K562 (cell line): ENCODE measurements at regions not wholly inside any gene's neighbourhood (a gene's known extent, or its start where the extent isn't known, plus 50 kb on each side); places are given as distances from the start of the nearest gene placed in this dataset.

Experiments used
- ATAC-seq: fragments of 200-7000 bp; cut with Tn5 transposase; 3 replicates; pipeline ENCODE4 v1.9.1; 2020; ENCODE audit warnings: moderate library complexity
- BruUV-seq: library from RNA; stranded (reverse); fragments of 400-500 nt; replicated peaks from 2 replicates; lab custom pipeline; 2021; lab: Mats Ljungman, UMichigan
- CTCF ChIA-PET: fragments of 300-600 bp; formaldehyde crosslinking; extraction: SDS; loops from one replicate; lab custom pipeline; 2021; ENCODE audit warnings: low intra/inter-chr PET ratio; lab: Yijun Ruan, JAX
- POLR2A ChIA-PET: fragments of 300-600, 350-650 bp; sonication (Branson Sonifier 250); formaldehyde crosslinking; extraction: SDS; loops from one replicate; lab custom pipeline; 2021; ENCODE audit warnings: antibody characterized with exemption, inconsistent platforms; lab: Yijun Ruan, JAX
- DNase-seq, 4 experiments: peaks; one replicate each; pipeline versions ENCODE4 v3.0.0 to v3.0.0-alpha.2; 2011 to 2018; ENCODE audit warnings: low spot score in 3 of 4, mixed read lengths in 3 of 4; ENCODE audit errors: extremely low read depth in 1 of 4
- FAIRE-seq: peaks from 2 replicates; lab custom pipeline; 2011; peaks lifted over from hg19 to GRCh38; lab: Jason Lieb, UNC
- H2AFZ ChIP-seq: 2 replicates; pipeline ENCODE4 v1.6.0; 2011; ENCODE audit warnings: low read depth, low read length, control low read depth, inconsistent platforms
- H3K27ac ChIP-seq: fragments of 200-600 bp; 3 replicates; pipeline ENCODE4 v1.8.0; 2011; ENCODE audit warnings: low read depth, mild to moderate bottlenecking, control low read depth, inconsistent platforms, low read length, moderate library complexity, mixed read lengths; ENCODE audit errors: extremely low read depth
- H3K27me3 ChIP-seq, 2 experiments: fragments of 300-600 bp in 1 of 2; 2 replicates in 1 of 2; 3 replicates in 1 of 2; pipeline versions ENCODE4 v1.6.0 to v1.8.0; 2011; ENCODE audit warnings: inconsistent platforms in 2 of 2, low read length in 2 of 2, mild to moderate bottlenecking in 1 of 2, mixed read lengths in 1 of 2, moderate library complexity in 1 of 2; ENCODE audit not compliant: control insufficient read depth in 2 of 2, insufficient read depth in 2 of 2
- H3K36me3 ChIP-seq: fragments of 300-600 bp; 3 replicates; pipeline ENCODE4 v1.8.0; 2011; ENCODE audit warnings: mild to moderate bottlenecking, low read length, inconsistent platforms; ENCODE audit not compliant: control insufficient read depth, insufficient read depth
- H3K4me1 ChIP-seq, 2 experiments: fragments of 200-600 bp in 1 of 2; replicated peaks in 1 of 2; 2 replicates in 1 of 2; 3 replicates in 1 of 2; pipeline versions ENCODE4 v1.5.1 to v1.8.0; 2011; ENCODE audit warnings: inconsistent platforms in 2 of 2, low read length in 2 of 2, mild to moderate bottlenecking in 1 of 2, mixed read lengths in 1 of 2, moderate library complexity in 1 of 2; ENCODE audit not compliant: control insufficient read depth in 2 of 2, insufficient read depth in 2 of 2
- H3K4me2 ChIP-seq: 2 replicates; pipeline ENCODE4 v1.6.1; 2011; ENCODE audit warnings: low read length, control low read depth, inconsistent platforms, mixed read lengths; ENCODE audit not compliant: insufficient read depth
- H3K4me3 ChIP-seq: fragments of 200-600 bp; sonication (generic), shearing (Covaris generic); 2 replicates; pipeline ENCODE4 v1.5.1; 2016; ENCODE audit warnings: control low read depth, inconsistent platforms
- H3K79me2 ChIP-seq: fragments of 200-600 bp; 3 replicates; pipeline ENCODE4 v1.8.0; 2011; ENCODE audit warnings: low read length, inconsistent platforms; ENCODE audit not compliant: control insufficient read depth, insufficient read depth
- H3K9ac ChIP-seq, 2 experiments: 2 replicates each; pipeline versions ENCODE4 v1.6.0 to v1.6.1; 2011; ENCODE audit warnings: low read depth in 2 of 2, low read length in 2 of 2, control low read depth in 1 of 2, inconsistent platforms in 1 of 2, mild to moderate bottlenecking in 1 of 2, mixed read lengths in 1 of 2; ENCODE audit not compliant: insufficient read depth in 1 of 2
- H3K9me1 ChIP-seq: one replicate; pipeline ENCODE4 v1.6.0; 2011; ENCODE audit warnings: inconsistent platforms, mild to moderate bottlenecking, low read length, moderate library complexity; ENCODE audit not compliant: control insufficient read depth, insufficient read depth
- H3K9me3 ChIP-seq: replicated peaks from 2 replicates; pipeline ENCODE4 v1.5.1; 2011; ENCODE audit warnings: low read depth, low read length, inconsistent platforms; ENCODE audit not compliant: control insufficient read depth, insufficient read depth
- H4K20me1 ChIP-seq: replicated peaks from 2 replicates; pipeline ENCODE4 v1.6.1; 2011; ENCODE audit warnings: low read length, inconsistent platforms, mixed read lengths; ENCODE audit not compliant: control insufficient read depth, insufficient read depth
- ARID2 ChIP-seq: fragments of 450-650 bp; IDR thresholded peaks from 2 replicates; pipeline ENCODE4 v1.6.1; 2017; ENCODE audit warnings: antibody characterized with exemption, mild to moderate bottlenecking
- ARNT ChIP-seq, 2 experiments: fragments of 450-650 bp; IDR thresholded peaks; 2 replicates each; pipeline ENCODE4 v1.6.1; 2016; ENCODE audit warnings: mild to moderate bottlenecking in 1 of 2
- BRD9 ChIP-seq: fragments of 450-650 bp; IDR thresholded peaks from 2 replicates; pipeline ENCODE4 v1.6.1; 2018; ENCODE audit warnings: low read depth; ENCODE audit not compliant: partially characterized antibody
- FOSL1 ChIP-seq: fragments of 200-800 bp; sonication (Bioruptor generic); conservative IDR thresholded peaks from 2 replicates; pipeline ENCODE4 v1.6.1; 2016; ENCODE audit warnings: missing genetic modification characterization, missing compliant biosample characterization
- NR1H2 ChIP-seq: sonication (generic); formaldehyde crosslinking; IDR thresholded peaks from 2 replicates; pipeline ENCODE4 v1.4.0; 2020; ENCODE audit warnings: mild to moderate bottlenecking, missing genetic modification reagents
- PRPF4 ChIP-seq: fragments of 200-400 bp; formaldehyde crosslinking; IDR thresholded peaks from one replicate; pipeline ENCODE4 v1.6.1; 2017; ENCODE audit warnings: low read length, low read depth, mild to moderate bottlenecking; ENCODE audit not compliant: insufficient read depth, poor library complexity, severe bottlenecking
- RBFOX2 ChIP-seq: fragments of 200-400 bp; formaldehyde crosslinking; IDR thresholded peaks from 2 replicates; pipeline ENCODE4 v1.6.1; 2017; ENCODE audit warnings: low read depth, mild to moderate bottlenecking, low read length, moderate library complexity
- ZNF184 ChIP-seq: sonication (generic); formaldehyde crosslinking; IDR thresholded peaks from 2 replicates; pipeline ENCODE4 v1.5.0; 2020; ENCODE audit warnings: missing genetic modification reagents
- in situ Hi-C: fragments of 300-500 bp; cut with MboI; formaldehyde crosslinking; loops from 4 replicates; pipeline ENCODE4 v1.15.0; 2018; ENCODE audit warnings: inconsistent platforms, mixed read lengths
- intact Hi-C: fragments of 100-400 bp; cut with micrococcal nuclease; formaldehyde crosslinking; loops from 2 replicates; pipeline ENCODE4 v1.14.2; 2022
- TF ChIP-seq, protein P1 (sequence below): conservative IDR thresholded peaks from 2 replicates; pipeline ENCODE4 v1.6.1; 2011; ENCODE audit warnings: low read depth, mild to moderate bottlenecking, low read length; ENCODE audit not compliant: control insufficient read depth
- TF ChIP-seq, protein P2 (sequence below): fragments of 450-650 bp; IDR thresholded peaks from 2 replicates; pipeline ENCODE4 v1.6.1; 2017; ENCODE audit warnings: antibody characterized with exemption
- TF ChIP-seq, protein P3 (sequence below): fragments of 250-450 bp; sonication (Bioruptor Pico); IDR thresholded peaks from 2 replicates; pipeline ENCODE4 v1.5.0; 2020; ENCODE audit warnings: mild to moderate bottlenecking, borderline replicate concordance

DNA sequence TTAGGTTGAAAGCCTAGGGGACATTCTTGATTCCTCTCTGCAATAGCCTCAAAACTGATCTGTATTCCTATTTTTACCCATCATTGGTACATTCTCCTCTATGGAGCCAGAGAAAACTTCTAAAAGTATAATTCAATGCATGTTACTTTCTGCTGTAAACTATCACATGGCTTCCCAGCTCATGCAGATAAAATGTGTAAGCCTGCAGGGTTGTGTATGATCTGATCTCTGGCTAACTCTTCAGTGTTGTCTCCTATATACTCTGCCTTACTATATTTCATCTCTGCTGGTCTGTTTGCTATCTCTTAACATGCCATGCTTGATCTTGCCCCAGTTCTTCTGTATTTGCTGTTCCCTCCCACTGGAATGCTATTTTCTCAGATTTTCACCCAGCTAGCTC, 323.3 kb upstream of the RSPO3 start:
- Histone ChIP-seq H3K27ac (no peak overlapping the region), H3K27me3 (no peaks in the 10 kb centered on the region), H2AFZ (no peak overlapping the region), H3K9me1 (no peaks in the 10 kb centered on the region), H3K36me3 (no peaks in the 10 kb centered on the region), H3K9ac (no peak overlapping the region), H3K4me3 (no peak overlapping the region), H3K9me3 (0 out of 2 replicates have a peak, but pooled peaks cover 2% of the 10 kb centered on the region), H3K4me1 (no peaks in the 10 kb centered on the region), H3K4me2 (no peak overlapping the region), H4K20me1 (no peaks in the 10 kb centered on the region), H3K79me2 (no peaks in the 10 kb centered on the region)
- intact Hi-C loops (no loop called here), in situ Hi-C loops (no loop called here)
- ChIA-PET POLR2A (no interaction called here), CTCF (no interaction called here)
- ATAC-seq, result no peak
- no peak for TF ChIP-seq BRD9
- no peak for TF ChIP-seq ZNF184 (CRISPR knock-in tag)
- no peak for TF ChIP-seq RBFOX2
- TF ChIP-seq, protein P1, sequence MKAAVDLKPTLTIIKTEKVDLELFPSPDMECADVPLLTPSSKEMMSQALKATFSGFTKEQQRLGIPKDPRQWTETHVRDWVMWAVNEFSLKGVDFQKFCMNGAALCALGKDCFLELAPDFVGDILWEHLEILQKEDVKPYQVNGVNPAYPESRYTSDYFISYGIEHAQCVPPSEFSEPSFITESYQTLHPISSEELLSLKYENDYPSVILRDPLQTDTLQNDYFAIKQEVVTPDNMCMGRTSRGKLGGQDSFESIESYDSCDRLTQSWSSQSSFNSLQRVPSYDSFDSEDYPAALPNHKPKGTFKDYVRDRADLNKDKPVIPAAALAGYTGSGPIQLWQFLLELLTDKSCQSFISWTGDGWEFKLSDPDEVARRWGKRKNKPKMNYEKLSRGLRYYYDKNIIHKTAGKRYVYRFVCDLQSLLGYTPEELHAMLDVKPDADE, result no peak
- TF ChIP-seq FOSL1, result no peak
- TF ChIP-seq PRPF4, result no peak
- TF ChIP-seq, protein P2, sequence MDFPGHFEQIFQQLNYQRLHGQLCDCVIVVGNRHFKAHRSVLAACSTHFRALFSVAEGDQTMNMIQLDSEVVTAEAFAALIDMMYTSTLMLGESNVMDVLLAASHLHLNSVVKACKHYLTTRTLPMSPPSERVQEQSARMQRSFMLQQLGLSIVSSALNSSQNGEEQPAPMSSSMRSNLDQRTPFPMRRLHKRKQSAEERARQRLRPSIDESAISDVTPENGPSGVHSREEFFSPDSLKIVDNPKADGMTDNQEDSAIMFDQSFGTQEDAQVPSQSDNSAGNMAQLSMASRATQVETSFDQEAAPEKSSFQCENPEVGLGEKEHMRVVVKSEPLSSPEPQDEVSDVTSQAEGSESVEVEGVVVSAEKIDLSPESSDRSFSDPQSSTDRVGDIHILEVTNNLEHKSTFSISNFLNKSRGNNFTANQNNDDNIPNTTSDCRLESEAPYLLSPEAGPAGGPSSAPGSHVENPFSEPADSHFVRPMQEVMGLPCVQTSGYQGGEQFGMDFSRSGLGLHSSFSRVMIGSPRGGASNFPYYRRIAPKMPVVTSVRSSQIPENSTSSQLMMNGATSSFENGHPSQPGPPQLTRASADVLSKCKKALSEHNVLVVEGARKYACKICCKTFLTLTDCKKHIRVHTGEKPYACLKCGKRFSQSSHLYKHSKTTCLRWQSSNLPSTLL, result no peak
- TF ChIP-seq ARNT (IDR thresholded peaks at IDR 0.05), result no peak
- TF ChIP-seq, protein P3, sequence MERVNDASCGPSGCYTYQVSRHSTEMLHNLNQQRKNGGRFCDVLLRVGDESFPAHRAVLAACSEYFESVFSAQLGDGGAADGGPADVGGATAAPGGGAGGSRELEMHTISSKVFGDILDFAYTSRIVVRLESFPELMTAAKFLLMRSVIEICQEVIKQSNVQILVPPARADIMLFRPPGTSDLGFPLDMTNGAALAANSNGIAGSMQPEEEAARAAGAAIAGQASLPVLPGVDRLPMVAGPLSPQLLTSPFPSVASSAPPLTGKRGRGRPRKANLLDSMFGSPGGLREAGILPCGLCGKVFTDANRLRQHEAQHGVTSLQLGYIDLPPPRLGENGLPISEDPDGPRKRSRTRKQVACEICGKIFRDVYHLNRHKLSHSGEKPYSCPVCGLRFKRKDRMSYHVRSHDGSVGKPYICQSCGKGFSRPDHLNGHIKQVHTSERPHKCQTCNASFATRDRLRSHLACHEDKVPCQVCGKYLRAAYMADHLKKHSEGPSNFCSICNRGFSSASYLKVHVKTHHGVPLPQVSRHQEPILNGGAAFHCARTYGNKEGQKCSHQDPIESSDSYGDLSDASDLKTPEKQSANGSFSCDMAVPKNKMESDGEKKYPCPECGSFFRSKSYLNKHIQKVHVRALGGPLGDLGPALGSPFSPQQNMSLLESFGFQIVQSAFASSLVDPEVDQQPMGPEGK (CRISPR knock-in tag), result no peak
- TF ChIP-seq ARID2, result no peak
- no peak for TF ChIP-seq NR1H2
- DNase-seq, result no peak
- FAIRE-seq, result no peak
- no TSS peak for BruUV-seq
